NCI-H2081 treated with DMSO at 0.1 percent for 48 hours (cell line): ENCODE measurements at regions not wholly inside any gene's neighbourhood (a gene's known extent, or its start where the extent isn't known, plus 50 kb on each side); places are given as distances from the start of the nearest gene placed in this dataset.

ENCODE experiments used
- DNase-seq: peaks from one replicate; lab custom pipeline; 2025; lab: John Stamatoyannopoulos, UW

- DNase-seq = no peak
Observed at GRCh38 chr2:220167956-220168355, 540.5 kb downstream of the SLC4A3 start.

GRCh38 chr2:220168891-220169546 is 541.6 kb downstream of the SLC4A3 start:
- no peak for DNase-seq

GRCh38 chr2:220174826-220175225 is 547.4 kb downstream of the SLC4A3 start:
- no peak for DNase-seq

GRCh38 chr2:220175967-220176366 is 548.5 kb downstream of the SLC4A3 start:
- DNase-seq = no peak

- no peak for DNase-seq
Observed at GRCh38 chr2:220178991-220179695, 551.7 kb downstream of the SLC4A3 start.

GRCh38 chr2:220181165-220181564 is 553.7 kb downstream of the SLC4A3 start:
- no peak for DNase-seq

GRCh38 chr2:220182790-220183189 is 555.4 kb downstream of the SLC4A3 start:
- no peak for DNase-seq

GRCh38 chr2:220185766-220186305 is 558.4 kb downstream of the SLC4A3 start:
- no peak for DNase-seq

GRCh38 chr2:220188031-220188430 is 560.6 kb downstream of the SLC4A3 start:
- DNase-seq = no peak

GRCh38 chr2:220191031-220191430 is 563.6 kb downstream of the SLC4A3 start:
- no peak for DNase-seq

GRCh38 chr2:220191737-220192136 is 564.3 kb downstream of the SLC4A3 start:
- DNase-seq = no peak

- no peak for DNase-seq
Observed at GRCh38 chr2:220192994-220193753, 565.7 kb downstream of the SLC4A3 start.

- DNase-seq = no peak
Observed at GRCh38 chr2:220194630-220195584, 567.5 kb downstream of the SLC4A3 start.

GRCh38 chr2:220198896-220199295 is 571.5 kb downstream of the SLC4A3 start:
- DNase-seq = no peak

- DNase-seq = no peak
Observed at GRCh38 chr2:220202066-220202465, 574.6 kb downstream of the SLC4A3 start.

- DNase-seq = no peak
Observed at GRCh38 chr2:220209093-220209492, 581.7 kb downstream of the SLC4A3 start.

- no peak for DNase-seq
Observed at GRCh38 chr2:220209751-220210150, 582.3 kb downstream of the SLC4A3 start.

- DNase-seq = no peak
Observed at GRCh38 chr2:220212296-220213080, 585.1 kb downstream of the SLC4A3 start.

GRCh38 chr2:220215785-220216184 is 588.4 kb downstream of the SLC4A3 start:
- no peak for DNase-seq

- DNase-seq = no peak
Observed at GRCh38 chr2:220219371-220219770, 591.9 kb downstream of the SLC4A3 start.

GRCh38 chr2:220220009-220220408 is 592.6 kb downstream of the SLC4A3 start:
- DNase-seq = no peak
